Right lung (tissue), 2 donors: ENCODE measurements at regions not wholly inside any gene's neighbourhood (a gene's known extent, or its start where the extent isn't known, plus 50 kb on each side); places are given as distances from the start of the nearest gene placed in this dataset.

ENCODE experiments used
- DNase-seq, 2 donors: peaks; one replicate each; pipeline ENCODE4 v3.0.0-alpha.2; 2013

DNA sequence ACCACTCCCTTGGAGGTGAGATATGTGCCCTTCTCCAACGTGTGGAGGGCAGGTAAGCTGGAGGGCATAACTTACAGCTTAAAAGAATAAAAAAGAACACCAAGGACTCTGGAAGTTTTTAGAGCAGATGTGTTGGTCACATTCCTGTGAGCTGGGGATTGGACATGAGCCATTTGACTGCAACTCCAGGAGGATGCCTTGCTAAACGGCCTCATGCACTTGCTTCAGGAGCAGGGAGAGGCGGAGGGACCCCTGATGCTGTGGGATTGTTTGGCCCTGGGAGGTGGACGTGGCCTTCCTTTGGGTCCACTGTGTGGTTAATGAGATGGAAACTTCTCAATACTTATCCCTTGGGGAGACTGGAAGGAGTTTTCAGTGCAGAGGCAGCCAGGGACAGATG lies 185.6 kb downstream of the RHOU start:
- no peak for DNase-seq

- no peak for DNase-seq
Observed at GRCh38 chr1:228921481-228921880, 186.2 kb downstream of the RHOU start.

GRCh38 chr1:228922722-228923376 lies 187.6 kb downstream of the RHOU start:
- DNase-seq, result no peak

GRCh38 chr1:228923973-228924686 lies 188.9 kb downstream of the RHOU start:
- DNase-seq, result no peak

DNA sequence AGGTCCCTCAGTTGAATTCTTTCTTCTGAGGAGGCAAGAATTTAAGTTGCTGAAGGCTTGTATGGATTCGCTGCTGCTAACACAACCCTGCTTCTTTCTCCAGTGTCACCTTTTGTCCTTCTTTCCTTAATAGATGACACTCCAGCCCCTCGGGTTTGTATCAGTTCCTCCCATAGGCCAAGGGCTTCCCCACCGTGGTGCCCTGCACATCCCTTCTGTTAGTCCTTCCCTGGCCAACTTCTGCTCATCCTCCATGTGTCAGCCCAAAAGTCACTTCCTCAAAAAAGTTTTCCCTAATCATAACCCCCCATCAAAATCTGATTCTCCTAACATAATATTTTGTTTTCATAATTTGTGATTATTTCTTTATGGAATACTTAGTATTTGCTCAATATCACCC lies 190.4 kb downstream of the RHOU start:
- no peak for DNase-seq

GRCh38 chr1:228927421-228927820 lies 192.1 kb downstream of the RHOU start:
- DNase-seq, result no peak

DNA sequence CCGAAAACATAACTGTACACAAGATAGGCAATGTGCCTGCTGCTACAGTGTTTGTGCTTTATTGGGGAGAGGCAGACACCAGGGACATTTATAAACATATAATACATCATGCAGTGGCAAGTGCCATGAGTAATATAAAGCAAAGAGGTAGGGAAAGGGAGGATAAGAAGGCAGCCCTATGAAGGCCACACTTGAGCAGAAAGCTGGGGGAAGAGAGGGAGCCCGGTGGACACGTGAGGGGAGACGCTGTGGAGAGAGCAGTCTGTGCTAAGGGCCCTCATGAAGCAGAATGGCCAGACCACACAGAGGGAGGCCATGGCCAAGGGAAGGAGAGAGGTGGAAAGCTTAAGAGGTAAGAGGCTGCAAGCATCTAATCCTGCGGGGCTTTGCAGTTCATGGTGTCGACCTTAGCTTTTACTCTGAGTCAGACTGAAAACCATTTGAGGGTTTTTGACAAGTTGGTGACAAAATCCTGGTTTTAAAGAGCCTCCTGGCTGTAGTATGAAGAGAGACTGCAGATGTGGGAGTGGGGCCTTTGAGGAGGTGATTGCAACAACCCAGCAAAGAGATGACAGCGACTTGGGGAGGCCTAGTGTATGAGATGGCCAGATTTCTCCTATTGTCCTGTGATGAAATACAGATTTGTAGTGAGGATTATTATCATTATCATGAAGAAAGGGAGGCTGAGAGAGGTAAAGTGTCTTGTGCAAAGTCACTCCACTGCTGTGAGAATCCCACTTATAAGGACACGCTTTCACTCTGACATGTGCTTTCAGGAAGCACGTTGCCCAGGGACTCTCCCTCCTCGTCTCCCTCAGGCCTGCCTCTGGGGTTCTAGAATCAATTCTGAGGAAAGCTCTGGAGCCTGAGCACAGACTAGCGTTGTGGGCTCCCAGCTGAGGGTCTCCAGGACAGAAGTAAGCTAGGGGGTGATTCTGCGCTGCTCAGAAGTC lies 192.9 kb downstream of the RHOU start:
- no peak for DNase-seq

GRCh38 chr1:228929476-228930027 lies 194.3 kb downstream of the RHOU start:
- DNase-seq, result no peak

DNA sequence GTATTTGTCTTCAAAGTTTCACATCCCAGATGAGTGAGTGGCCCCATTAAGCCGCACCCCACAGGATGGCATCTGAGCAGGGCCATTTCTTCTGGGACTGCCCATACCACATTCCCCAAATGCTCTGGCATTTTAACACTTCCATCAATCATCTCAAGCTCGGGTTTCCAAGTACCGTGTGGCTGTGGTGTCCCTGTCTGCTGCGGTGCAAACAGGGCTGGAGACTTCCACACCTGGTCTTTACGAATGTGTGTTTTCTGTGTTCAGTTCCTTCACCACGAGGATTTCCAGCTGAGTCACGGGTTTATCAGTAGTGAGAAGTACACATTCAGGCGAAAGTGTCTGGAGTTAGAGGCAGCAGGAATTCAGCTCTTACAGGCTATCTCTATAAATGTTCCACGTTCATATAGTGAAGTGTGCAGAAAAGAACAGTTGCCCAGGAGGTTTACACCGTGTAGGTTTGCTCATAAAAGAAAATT lies 195.2 kb downstream of the RHOU start:
- DNase-seq, result no peak

DNA sequence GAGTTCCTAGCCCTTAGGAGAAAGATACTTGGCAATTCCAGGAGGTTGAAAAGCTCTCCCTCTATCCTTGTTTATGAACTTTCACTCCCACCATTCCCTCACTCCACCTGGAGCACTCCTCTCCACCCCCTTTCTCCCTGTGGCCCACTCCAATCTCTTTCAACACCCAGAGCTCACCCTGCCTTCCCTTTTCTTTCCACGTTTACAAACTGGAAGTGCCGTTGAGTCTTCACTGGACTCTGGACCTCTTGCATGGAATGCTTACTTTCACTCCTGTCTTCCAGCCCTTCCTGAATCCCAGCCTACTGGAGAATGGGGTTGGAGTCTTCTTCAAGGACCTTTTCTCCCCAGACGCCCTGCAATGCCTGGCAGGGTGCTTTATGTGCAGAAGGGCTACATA lies 198.5 kb downstream of the RHOU start:
- no peak for DNase-seq

- DNase-seq, result no peak
Observed at GRCh38 chr1:228935198-228935663, 200.0 kb downstream of the RHOU start.

GRCh38 chr1:228935855-228936727 lies 200.8 kb downstream of the RHOU start:
- DNase-seq, result no peak

DNA sequence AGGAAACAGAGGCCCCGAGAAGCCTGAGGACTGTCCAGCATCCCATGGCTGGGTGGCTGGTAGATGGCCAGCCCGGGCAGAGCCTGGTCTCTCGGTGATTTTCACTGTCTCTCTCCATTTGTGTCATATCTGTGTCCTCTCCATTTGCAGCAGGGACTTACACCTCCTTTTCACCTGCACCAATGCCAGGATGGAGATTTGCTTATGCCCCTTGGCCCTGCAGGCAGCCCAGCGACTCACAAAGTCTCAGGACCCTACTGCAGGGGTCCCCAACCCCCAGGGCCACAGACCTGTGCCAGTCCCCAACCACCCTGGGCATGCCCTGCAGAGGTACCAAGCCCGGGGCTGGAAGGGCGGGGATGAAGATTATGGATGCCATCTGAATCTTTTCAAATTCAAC lies 201.6 kb downstream of the RHOU start:
- no peak for DNase-seq

DNA sequence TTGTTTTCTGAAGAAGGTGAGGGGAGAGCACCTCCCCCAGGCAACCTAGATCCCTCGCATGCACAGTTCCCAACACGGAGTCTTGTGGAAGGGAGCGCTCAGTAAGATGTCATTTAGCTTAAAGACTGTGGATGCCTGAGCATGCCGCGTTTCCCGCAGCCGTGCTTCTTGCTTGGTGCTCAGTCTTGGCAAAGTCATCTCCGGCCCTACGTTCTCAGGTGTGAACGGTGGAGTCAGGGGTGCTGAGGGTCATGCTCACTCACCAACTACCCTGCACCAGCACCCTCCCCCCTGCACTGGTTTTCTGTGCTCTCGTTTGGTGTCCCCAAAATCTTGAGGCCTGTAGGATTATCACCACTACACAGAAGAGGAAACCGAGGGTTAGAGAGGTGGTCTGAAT lies 202.1 kb downstream of the RHOU start:
- DNase-seq, result no peak

DNA sequence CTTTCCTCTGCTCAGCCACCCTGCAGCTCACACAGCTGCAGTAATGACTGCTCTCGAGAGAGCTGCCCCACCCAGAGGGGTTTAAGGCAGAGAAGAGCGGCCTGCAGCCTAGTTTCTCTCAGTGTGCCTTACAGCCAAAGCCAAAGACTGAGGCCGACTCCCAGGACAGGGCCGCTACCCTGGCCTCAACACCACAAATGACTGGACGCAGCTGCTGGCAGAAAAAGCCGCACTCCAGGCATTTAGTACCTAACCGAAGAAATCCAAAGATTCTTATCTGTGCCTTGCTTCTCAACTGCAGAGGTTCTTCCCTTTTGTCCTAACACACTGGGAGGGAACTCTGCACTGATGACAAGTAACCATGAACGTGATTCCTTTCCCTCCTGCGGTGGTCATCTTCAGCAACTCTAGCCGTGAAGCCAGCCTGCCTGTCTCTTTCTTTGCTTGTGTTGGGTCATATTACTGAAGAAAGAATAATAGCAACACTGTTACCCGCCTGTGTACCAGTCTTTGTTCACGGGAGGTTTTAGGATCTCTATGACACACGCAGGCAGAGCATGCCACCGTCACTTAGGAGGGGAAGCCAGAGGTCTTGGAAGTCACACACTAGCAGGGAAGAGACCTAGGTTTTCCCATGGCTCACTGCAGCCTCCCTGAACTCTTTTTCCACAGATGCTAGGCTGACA lies 202.7 kb downstream of the RHOU start:
- DNase-seq, result no peak

- DNase-seq, result no peak
Observed at GRCh38 chr1:228938537-228938901, 203.2 kb downstream of the RHOU start.

DNA sequence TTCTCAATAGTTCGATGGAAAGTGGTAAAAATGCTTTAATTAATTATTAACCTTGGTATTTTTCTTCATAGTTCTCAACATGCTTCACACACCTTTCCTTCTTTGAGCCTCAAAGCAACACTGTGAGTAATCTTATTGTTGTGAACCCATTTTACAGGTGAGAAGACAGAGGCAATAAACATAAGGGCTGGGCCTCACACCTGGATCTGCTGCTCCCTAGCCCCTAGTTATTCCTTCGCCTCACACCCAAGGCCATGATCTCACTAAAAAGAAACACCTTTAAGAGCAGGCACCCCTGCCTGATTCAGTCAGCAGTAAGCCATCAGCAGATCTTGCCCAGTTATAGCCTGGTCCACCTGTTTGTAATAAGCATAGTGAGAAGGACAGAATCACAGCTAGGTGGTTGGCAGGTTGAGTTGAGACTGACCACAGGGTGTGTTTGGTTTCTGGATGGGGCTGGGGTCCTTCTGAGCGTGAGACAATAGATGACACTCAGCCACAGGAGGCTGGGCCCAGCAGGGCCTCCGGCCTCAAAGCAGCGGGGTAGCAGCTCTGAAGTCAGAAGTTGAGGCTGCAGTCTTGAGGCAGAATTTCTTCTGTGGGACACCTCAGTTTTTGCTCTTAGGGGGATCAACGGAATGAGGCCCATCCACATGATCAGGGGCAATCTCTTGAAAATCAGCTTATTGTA lies 203.9 kb downstream of the RHOU start:
- no peak for DNase-seq

DNA sequence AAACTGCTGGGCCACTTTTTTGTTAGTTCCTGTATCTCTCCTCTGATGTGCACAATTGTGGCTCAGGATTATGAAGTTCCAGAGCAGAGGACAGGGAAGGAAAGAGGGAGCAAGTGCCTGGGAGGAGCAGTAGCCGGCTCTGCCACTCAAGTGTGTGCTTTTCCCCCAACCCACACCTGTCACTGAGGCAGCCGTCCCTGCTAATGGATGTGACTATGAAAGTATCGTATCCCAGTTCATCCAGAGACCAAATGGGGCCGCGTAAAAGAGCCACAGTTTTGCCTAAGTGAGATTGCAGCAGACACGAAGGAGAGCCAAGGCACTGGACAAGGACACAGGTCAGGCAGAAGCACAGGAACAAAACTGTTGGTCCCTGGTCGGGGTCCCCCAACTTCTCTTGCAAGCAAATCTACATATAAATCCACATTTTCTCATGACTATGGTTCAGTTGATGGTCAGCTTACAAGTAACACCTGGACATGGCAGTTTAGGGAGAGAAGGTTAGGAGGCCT lies 204.7 kb downstream of the RHOU start:
- no peak for DNase-seq

DNA sequence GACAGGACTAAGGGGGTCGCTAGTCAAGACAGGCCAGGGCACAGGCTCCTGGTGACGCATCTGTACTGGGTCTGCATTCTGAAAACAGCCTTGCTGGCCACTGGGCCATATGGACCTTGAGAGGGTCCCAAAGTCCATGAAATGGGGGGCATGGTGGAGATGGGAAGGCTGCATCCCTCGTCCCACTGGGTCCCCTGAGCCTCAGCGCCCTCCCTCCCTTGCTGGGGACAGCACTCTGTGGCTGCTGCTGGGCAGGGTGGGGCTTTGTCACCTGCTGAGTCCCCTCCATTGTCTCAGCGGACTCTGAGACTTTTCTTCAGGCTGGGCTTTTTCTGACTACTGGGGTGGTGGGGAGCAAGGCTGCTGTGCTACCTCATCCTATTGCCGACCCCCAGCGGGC lies 205.2 kb downstream of the RHOU start:
- no peak for DNase-seq

DNA sequence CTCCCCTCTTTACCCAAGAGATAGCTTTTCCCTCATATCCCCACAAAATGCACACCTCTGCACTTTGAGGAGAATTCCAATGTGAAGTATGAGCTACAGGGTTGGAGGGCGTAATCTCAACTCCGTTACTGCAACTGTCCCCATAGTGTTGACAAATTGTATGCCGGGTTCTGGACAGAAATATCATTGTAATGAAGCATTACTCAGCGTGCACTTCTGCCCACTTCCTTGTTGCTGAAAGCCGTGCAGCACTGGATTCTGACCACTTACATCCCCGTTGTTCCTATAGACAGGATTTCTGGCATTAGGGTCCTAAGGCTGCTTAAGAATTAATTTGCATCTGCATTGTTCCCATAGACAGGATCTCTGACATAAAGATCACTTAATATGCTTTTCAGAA lies 205.6 kb downstream of the RHOU start:
- DNase-seq, result no peak
